Stimulated activated CD8-positive, alpha-beta memory T cell treated with anti-CD3 and anti-CD28 coated beads, Interleukin-4, amount 100 ng/mL, for 4 hours (primary cell): ENCODE measurements at regions not wholly inside any gene's neighbourhood (a gene's known extent, or its start where the extent isn't known, plus 50 kb on each side); places are given as distances from the start of the nearest gene placed in this dataset.

Source experiments
- DNase-seq, 2 donors: peaks; one replicate each; pipeline ENCODE4 v3.0.0-alpha.2; 2020; ENCODE audit warnings: low read depth in 2 of 2, low spot score in 1 of 2

DNA sequence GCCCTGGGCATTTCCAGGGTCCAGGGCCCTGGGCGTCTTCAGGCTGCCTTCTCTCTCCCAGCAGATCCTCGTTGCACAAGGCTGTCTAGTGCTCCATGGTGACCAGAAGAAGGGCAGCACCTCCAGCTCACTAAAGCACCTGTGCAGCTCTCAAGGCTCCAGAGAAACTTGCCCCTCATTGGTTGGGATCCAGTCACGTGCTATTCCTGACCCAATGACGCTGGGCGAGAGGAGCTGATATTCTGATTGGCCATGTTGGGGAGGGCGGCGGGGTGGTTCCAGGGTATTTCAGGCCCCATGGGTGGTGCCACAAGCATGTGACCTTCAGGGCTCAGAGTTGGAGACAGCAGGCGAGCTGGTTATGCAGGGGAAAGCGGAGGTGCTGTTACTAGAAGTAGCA lies 309.1 kb downstream of the TOX3 start:
- no peak for DNase-seq

DNA sequence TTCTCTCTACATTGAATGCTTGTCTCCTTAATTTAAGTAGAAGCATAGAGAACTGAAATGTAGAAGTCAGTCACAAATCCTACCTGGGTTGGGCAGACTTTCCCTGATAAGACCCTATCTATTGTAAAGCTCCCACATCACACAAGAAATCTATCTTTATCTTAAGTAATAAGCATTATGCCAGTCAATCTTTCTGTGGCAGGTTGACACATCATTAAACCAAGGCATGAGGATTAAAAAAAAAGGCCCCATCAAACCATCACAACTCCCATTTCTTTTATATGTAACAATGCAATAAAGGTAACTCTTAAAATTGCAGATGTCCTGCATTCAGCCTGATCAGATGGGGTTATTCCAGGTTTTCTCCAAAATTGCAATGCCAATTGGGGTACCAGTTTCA lies 311.8 kb downstream of the TOX3 start:
- DNase-seq, result no peak

GRCh38 chr16:52234626-52235025 lies 312.3 kb downstream of the TOX3 start:
- DNase-seq, result no peak

GRCh38 chr16:52229471-52229870 lies 317.5 kb downstream of the TOX3 start:
- DNase-seq, result no peak

DNA sequence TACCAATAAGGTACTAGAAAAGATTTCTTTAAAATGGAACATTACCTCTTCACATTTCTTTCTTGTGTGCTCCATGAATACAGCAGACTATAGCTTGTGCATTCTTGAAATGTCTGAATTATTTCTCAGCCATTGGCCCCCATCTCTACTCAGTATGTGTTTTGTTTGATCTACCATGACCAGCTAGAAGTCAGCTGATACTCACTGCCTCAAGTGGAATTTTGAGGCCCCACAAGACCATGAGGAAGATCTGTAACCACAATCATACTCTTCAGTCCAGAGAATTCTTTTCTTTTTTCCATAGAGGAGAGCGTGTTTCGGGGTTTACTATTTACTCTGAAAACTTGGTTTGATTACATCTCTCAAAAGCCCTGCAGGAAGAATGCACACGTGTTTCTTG lies 319.1 kb downstream of the TOX3 start:
- no peak for DNase-seq

DNA sequence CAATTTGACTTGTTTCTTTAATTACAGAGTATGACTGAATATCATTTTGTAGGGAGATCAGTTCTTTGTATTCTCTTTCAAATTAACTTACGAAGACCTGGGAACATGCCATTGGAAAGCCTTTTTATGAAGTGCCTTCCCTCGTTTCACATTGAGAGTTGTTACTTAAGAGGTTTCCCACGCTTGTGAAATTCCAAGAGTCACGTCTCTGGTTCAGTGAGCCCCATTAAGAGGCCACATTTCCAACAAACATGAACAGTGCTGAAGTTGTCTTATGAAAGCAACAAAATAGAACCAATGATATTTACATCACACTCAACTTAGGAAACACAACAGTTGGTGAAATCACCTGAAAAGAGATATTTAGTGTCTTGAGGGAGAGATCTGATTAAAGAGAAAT lies 334.1 kb downstream of the TOX3 start:
- DNase-seq, result no peak

DNA sequence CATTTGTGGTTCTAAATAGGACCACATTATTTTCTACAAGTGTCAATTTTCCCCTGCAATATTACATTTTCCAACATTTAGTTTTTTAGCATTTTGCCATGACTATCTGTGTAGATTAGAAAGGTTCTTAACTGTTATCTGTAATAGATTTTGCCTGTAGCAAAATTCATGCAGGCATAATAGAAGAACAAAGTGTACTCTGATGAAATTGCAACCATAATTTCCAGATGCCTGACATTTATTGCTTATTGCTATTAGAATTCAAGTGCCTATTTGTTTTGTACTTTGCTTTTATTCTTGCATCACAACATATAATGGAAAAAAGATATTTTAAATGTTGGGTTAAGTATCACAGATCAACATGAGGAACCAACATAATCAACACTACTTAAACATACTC lies 337.7 kb downstream of the TOX3 start:
- DNase-seq, result no peak

GRCh38 chr16:52203096-52203495 lies 343.8 kb downstream of the TOX3 start:
- DNase-seq, result no peak

DNA sequence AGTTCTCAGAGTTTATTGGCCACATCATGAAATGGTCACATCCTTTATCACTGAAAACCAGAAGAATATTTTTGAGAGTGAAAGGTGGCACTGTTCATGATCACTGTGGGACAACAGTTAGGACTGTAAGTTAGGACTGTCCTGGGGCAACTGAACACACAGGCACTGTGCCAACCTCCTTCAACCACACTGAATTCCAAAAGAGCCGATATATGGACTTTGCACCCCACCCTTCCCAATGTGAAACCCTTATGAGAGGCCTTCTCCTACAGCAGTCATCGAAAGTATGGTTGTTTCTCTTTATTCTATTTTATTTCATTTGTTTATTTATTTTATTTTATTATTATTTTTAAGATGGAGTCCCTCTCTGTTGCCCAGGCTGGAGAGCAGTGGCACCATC lies 353.5 kb downstream of the TOX3 start:
- DNase-seq, result no peak

- DNase-seq, result peak; percentile 2 to 7
These were observed 355.3 kb downstream of the TOX3 start for GRCh38 chr16:52191531-52192134.

- DNase-seq, result no peak
These were observed 362.6 kb downstream of the TOX3 start for GRCh38 chr16:52184336-52184735.

DNA sequence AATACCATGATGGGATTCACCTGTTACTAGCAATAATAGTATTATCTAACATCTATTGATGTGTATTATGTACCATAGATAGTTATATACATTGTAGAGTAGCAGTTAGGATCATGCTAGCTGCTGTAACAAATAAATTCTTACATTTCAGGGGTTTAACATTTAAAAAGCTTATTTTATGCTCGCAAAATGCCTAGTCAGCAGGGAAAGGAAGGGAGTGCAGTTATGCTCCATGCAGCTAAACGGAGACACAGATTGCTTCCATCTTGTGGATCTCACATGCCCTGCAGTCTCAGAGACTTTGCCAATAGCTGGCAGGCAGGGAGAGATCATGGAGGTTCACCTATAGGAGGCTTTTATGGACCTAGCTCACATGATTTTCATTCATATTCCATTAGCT lies 364.1 kb downstream of the TOX3 start:
- DNase-seq, result no peak

GRCh38 chr16:52174168-52174567 lies 372.8 kb downstream of the TOX3 start:
- DNase-seq, result no peak

GRCh38 chr16:52171481-52171880 lies 375.5 kb downstream of the TOX3 start:
- no peak for DNase-seq

DNA sequence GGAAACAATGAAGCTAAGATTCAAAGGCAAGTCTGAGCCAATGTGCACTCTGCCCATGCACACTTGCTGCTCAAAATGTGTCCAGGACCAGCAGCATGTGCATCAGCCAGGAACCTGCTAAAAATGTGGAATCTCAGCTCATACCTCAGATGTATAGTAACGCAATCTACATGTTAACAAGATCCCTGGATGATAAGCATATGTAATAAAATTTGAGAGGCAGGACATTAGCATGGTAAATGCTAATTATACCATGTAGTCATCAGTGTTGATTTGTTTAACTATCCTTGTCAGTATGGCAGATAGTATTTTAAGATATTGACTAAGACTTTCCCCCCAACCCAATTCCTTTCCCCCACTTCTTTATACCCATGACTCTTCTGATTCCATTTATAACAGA lies 379.6 kb downstream of the TOX3 start:
- DNase-seq, result no peak

DNA sequence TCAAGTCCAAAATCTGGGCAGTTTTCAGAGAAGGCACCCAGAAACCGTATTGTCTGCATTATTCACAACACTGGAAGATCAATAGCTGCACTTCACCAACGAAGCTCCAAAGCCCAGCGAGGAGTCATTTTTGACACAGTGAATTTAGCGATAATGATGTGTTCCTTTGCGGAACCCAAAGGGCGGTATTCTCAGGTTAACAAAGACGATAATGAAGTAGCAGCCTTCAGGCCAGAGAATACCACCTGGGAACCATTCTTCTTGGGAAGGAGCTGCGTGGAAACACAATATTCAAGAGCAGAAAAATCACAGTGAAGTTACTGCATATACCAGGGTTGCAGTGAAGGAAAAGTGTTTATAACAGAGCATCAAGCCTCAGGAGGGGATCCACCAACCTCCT lies 381.0 kb downstream of the TOX3 start:
- no peak for DNase-seq

GRCh38 chr16:52149003-52149402 lies 397.9 kb downstream of the TOX3 start:
- DNase-seq, result no peak

GRCh38 chr16:52141871-52142270 lies 405.1 kb downstream of the TOX3 start:
- DNase-seq, result no peak

DNA sequence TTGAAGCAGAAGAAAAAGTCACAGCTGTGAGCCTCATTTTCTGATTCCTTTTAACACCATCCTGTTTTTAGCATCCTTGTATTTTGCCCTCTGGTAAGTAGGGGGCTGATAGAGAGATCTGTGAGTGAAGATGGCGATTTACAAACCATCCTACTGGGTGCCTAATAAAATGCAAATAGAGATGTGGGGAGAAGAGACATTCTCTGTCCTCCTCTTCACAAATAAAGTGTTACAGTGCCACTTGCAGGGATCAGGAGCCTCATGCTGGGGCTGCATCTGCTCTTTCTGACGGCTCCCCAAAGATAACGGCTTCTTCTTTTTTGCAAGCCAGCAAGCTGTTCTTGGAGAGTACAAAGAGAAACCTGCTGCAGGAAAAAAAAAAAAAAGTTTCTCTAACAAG lies 418.6 kb downstream of the TOX3 start:
- no peak for DNase-seq

DNA sequence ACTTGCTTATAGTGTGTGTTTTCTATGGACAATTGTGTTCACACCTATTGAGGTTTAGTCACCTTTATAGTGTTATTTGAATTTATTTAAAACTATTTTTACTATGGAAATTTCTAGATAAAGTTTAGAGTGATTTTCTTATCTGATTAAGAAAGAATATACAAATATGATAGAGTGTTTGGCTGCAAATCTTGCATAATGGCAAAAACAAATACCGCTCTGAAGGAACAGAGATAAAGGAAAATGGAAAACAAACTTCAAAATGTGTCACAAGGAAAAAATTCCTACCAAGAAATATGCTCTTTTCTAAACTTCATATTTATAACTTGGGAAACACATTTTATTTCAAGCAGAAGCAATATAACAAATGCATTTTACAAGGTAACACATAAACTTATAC lies 423.1 kb downstream of the TOX3 start:
- DNase-seq, result no peak

DNA sequence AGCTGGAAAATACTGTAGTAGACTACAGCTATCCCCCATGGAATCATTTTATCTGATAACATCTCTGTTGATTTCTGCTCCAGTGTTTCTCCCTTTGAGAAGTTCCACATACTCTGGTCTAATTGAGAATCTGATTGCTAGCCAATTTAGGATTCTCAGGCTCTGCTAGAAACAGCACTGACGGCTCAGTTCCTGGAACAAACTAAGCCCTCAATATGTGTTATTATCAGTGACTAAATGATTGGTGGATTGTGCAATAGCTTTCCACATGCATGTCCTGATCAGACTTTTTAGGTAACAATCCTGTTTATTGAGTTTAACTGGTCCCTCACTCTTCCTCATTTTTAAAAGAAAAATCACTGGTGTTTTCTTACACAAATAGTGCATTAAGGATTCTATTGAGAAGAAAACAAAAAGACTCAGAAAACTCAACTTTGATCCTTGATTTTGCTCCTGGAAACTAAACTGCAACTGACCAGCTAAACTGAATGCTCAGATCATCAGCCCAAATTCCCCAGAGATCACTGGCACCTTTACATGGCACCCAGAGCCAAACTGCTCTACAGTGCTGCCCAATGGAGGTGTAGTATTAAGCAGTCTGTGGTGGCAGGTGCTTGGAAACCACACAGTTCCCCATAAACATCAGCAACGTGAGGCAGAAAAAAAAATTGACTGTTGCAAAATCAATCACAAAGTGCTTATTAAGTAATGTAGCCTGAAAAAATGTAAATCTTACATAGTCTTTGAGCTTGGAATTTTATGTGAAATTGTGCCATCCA lies 423.7 kb downstream of the TOX3 start:
- no peak for DNase-seq

DNA sequence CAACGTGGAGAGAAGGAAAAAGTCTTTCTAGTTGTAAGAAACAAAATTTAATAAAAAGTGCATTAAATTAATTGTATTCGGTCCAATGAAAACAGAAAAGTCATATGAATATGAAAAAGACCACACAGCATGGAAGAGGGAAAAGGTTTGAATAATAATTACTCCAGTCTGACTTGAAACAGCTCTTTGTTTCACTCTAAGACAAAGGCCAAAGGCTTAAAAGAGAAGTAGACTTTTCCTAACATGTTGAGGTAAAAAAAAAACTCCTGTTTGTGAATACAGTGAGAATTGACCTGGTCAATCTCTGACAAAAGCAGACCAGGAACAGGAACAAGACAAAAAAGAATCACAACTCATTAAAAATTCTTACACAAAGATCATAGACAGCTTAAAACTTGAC lies 429.8 kb downstream of the TOX3 start:
- DNase-seq, result no peak

- DNase-seq, result no peak
These were observed 432.6 kb downstream of the TOX3 start for GRCh38 chr16:52114379-52114778.
